Ureter (tissue), 1 donor: ENCODE measurements at regions not wholly inside any gene's neighbourhood (a gene's known extent, or its start where the extent isn't known, plus 50 kb on each side); places are given as distances from the start of the nearest gene placed in this dataset.
"Not testable (repeated sequence)": the region's sequence is repeated elsewhere in the genome, so short reads cannot be mapped to it uniquely, and the experiment has no call there.

ENCODE experiments used
- DNase-seq: peaks from one replicate; pipeline ENCODE4 v3.0.0-alpha.2; 2020; ENCODE audit warnings: low spot score
- donor health status: DM: yes; HTN: yes; CAD: no.

GRCh38 chr10:44008270-44008916, 359.7 kb upstream of the ZNF32 start:
- no peak for DNase-seq

GRCh38 chr10:44006771-44007170, 358.1 kb upstream of the ZNF32 start:
- no peak for DNase-seq

DNA sequence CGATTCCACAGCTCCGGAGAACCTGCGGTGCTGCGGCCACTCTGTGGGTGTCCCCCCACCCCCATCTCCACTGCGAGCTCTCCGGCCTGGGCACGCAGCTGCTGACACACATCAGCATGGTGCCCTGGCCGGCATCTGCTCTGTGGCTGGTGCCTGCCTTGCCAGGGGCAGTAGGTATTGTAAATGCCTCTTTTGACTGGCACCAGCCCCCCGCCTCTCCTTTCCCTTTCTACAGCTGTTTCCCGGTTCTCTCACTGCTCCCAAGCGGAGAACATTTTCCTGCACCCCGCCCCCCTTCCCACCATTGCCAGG, 357.1 kb upstream of the ZNF32 start:
- no peak for DNase-seq

- DNase-seq, result no peak
Observed at GRCh38 chr10:44004913-44005787, 356.5 kb upstream of the ZNF32 start.

- DNase-seq, result no peak
Observed at GRCh38 chr10:43998021-43998809, 349.5 kb upstream of the ZNF32 start.

GRCh38 chr10:43997330-43997729, 348.6 kb upstream of the ZNF32 start:
- no peak for DNase-seq

- DNase-seq, result no peak
Observed at GRCh38 chr10:43994539-43994938, 345.9 kb upstream of the ZNF32 start.

- DNase-seq, result not testable (repeated sequence)
Observed at GRCh38 chr10:43992816-43993215, 344.1 kb upstream of the ZNF32 start.

- no peak for DNase-seq
Observed at GRCh38 chr10:43986374-43986773, 337.7 kb upstream of the ZNF32 start.

DNA sequence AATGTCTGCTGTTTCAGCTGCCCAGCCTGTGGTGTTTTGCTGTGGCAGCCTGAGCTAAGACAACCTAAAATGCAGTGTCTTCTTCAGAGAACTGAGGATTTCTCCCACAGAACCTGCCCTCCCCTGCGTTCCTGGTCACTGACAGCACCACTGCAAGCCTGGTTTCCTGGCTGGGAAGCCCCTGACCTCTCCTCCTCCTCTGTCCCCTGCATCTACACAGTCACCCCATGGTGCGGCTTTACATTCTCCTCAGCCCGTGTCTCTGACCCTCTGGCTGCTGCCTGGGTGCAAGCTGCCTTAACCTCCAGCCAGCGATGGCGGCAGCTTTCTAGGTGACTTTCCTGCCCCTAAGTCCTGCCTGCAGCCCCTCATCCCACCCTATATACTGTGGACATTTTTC, 337.3 kb upstream of the ZNF32 start:
- DNase-seq, result no peak

GRCh38 chr10:43983856-43984271, 335.2 kb upstream of the ZNF32 start:
- DNase-seq, result peak; percentile 24

DNA sequence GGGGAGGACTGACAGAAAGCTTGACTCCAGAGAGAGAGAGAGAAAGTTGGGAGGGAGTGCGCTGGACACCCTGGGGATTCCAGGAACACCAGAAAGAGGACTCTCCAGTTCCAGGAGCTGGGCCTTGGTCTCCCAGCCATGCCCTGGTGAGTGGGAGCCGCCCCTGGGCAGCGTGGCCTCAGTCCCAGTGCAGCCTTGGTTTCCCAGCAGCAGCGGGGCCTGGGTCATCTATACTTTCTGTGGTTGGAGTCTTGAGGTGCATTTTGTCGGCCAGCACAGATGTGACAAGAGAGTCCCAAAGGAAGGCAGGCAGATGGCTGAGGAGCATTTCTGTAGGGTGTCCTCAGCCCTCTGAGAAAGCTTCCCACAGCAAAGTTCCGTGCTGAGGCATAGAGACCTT, 334.7 kb upstream of the ZNF32 start:
- DNase-seq, result peak; percentile 18

DNA sequence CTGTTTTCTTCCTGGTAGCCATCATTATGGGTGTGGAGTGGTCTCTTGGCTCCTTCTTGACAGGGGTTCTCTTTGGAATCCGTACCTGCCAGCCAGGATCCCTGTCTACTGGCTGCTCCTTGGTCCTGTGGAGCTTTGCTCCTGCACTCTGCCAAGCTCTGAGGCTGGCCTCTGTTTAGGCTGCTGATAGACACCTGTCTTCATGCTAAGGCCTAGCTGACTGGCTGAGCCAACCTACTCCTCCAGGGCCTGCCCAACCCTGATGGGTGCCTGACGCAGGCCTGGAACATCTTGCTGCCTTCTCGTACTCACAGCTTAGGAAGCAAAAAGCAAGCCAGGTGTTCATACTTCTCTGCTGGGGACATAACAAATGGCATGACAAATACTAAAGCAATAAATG, 333.6 kb upstream of the ZNF32 start:
- peak; percentile 7 for DNase-seq

DNA sequence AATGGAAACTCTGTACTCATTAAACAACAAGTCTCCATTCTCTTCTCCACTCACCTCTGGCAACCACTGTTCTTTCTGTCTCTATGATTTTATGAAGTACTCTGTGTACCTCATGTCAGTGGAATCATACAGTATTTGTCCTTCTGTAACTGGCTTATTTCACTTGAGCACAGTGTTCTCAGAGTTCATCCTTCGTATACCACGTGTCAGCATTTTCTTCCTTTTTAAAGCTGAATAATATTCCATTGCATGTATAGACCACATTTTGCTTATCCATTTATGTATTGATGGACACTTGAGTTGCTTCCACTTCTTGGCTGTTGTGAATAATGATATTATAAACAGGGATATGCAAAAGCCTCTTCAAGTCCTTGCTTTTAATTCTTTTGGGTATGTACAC, 333.0 kb upstream of the ZNF32 start:
- DNase-seq, result no peak

- DNase-seq, result peak; percentile 5
Observed at GRCh38 chr10:43981232-43981631, 332.6 kb upstream of the ZNF32 start.

- peak; percentile 27 for DNase-seq
Observed at GRCh38 chr10:43980715-43981114, 332.0 kb upstream of the ZNF32 start.

DNA sequence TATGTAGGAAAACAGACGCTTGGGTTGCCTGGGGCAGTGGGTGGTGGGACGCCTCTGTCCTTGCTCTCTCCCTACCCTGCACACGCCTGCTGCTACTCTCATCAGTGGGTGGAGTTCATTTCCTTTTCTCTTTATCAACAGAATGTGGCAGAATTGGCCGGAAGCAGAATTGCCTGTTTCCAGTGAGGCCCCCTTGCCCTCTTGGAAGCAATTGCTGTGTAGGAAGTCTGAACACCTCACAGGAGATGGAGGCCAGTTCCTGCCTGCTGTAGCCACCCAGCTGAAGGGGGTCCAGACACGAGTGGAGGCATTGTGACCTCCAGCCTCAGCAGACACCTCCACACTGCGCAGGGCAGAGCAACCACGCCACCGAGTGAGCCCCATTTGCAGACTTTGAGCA, 331.6 kb upstream of the ZNF32 start:
- peak; percentile 39 for DNase-seq

GRCh38 chr10:43979551-43979950, 330.9 kb upstream of the ZNF32 start:
- DNase-seq, result peak; percentile 28

DNA sequence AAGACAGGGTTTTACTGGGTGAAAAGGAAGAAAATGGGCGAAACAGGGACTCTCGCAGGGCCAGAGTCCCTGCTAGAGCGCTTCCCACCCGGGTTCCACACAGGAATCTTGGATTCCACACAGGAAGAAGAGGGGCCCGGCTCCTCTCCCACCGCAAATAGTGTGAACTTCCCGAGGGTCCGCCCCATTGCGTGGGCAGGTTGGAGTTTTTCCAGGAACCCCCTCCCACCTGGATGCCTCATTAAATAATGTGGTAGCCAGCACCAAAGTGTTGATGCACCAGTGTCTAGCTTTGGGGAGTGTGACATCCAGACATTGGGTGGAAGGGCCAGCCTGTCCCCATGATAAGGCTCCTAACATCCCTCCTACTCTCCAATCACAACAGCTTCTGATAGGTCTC, 330.3 kb upstream of the ZNF32 start:
- peak; percentile 19 for DNase-seq

DNA sequence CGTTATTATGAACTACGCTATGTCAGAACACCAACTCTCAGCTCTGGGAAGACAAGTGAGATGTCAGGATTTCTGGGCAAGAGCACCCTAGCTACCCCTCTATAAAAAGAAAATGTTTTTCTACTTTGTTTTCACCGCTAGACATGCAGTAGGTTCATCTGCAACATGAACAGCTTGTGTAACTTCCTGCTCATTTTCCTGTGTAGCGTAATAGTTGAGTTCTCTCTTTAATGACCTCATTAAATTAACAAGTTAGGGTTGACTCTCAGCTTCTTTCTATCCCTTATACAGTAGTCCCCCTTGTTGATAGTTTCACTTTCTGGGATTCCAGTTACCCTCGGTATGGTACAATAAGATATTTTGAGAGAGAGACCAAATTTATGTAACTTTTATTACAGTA, 329.4 kb upstream of the ZNF32 start:
- no peak for DNase-seq

DNA sequence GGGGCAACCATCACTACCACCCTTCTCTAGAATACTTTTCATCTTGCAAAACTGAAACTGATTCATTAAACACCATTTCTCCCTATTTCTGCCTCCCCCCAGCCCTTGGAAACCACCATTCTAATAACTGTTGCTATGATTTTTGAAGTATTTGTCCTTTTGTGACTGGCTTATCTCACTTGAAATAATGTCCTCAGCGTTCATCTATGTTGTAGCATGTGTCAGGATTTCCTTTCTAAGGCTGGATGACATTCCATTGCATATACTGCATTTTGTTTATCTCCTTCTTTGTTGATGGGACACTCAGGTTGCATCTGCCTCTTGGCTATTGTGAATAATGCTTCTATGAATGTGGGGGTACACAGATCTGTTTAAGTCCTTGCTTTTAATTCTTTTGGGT, 327.6 kb upstream of the ZNF32 start:
- no peak for DNase-seq

DNA sequence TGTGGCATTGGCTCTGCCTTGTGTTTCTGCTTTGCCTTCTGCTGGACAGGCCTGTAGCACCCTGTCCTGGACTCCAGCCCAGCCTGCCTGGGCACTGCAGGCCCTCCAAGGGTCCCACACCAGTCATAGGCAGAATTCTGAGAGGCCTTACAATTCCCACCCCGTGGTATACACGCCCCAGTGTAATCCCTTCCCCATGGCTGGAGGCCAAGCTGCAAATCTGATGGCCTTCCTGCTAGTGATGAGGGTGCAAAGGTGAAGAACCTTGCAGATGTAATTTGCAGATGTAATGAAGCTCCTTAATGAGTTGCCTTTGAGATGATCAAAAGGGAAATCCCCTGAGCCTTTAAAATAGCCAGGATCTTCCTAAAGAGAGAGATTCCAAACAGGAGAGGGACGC, 325.1 kb upstream of the ZNF32 start:
- no peak for DNase-seq
